ENCODE measurements at regions not wholly inside any gene's neighbourhood (a gene's known extent, or its start where the extent isn't known, plus 50 kb on each side); places are given as distances from the start of the nearest gene placed in this dataset.
"Not testable (repeated sequence)": the region's sequence is repeated elsewhere in the genome, so short reads cannot be mapped to it uniquely, and the experiment has no call there.

DNA sequence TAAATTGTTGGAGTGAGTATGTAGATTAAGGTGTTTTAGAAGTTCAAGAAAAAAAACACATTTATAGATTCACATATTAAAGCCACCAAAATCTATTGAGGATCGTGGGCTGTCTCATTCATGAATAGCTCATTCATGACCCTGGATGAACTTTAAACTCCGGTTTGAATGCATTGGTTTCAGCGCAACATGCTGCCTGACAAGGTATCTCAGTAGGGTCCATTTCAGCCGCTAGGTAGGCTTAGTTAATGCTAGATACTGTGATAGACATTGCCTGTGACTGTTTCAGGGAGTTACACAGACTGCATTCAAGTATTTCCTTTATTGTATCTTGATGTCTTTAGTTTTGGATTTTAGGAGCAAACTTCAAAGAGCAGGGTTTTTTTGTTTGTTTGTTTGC lies 140.5 kb upstream of the POGK start:
- DNase-seq (ENCODE audit: low spot score), result no peak

DNA sequence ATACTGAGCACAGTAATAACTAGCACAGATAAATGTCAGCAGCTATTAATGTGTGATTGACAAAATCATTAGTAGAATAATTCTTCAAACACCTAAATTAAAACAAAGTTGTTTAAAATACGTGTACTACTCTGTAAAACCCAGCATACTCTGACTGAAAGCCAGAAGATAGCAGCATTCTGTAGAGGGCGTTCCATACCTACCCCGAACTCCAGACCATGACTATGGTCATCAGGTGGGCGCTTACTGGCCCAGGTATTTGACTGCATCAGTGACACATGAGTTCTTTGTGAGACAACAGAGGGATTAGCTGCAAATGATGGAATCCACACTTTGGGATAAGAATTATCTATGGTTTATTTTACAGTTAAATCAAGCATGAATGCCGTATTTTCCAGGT lies 139.7 kb upstream of the POGK start:
- DNase-seq (ENCODE audit: low spot score), result no peak

DNA sequence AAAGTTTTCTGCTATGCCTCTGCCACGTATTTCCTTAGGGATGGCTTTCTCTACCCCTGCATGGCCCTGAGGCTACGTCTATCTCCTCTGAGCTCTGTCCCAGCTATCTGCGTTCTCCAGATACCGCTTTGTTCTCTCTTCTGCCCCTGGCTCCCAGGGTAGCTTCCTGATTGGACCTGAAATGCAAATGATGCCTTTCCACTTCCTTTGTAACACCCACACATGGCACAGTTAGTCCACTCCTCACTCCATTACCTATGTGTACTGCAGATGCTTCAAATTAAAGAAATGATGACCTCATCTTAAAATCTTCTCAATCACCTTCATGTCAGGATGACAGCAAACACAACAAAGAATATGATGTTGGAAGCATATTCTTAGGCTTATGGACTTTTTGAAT lies 138.6 kb upstream of the POGK start:
- DNase-seq (ENCODE audit: low spot score), result no peak

DNA sequence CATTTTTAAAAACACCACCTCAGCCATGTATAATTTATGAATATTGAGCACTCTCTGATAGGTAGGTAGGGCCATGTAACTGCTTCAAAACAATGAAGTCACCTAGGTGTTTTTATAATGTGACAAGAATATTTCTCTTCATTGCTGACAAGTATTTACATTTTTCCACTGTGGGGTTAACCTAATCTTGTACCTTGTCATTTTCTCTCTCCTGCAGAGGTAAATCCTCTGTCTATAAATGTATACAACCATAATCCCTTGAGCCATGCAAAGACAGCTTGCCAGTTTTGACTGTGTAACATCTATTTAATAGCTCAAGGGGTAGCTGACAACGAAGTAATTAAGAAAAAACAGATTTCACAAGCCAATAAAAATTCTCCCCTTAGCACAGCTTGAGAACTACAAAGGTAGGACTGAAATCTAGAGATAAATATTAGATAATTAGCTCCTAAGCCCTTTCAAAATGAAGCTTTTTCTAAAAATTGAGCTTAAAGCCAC lies 137.6 kb upstream of the POGK start:
- peak; percentile 58 for DNase-seq (ENCODE audit: low spot score)

DNA sequence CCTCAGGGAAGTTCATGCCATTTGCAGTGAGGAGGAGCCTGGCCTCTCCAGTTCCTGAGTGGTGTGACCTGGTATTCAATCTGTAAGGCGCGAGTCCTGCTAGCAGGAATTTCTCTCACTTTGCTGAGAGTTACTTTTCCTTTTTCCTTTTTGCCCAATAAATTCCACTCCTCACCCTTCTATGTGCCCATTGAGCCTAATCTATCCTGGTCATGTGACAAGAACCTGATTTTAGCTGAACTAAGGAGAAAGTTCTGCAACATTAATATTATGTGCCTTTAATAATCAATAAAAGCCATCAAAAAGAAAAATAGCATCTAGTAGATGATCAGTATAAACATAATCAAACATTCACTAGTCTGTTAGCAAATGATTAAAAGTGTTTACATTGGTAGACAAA lies 136.1 kb upstream of the POGK start:
- DNase-seq (ENCODE audit: low spot score), result no peak

DNA sequence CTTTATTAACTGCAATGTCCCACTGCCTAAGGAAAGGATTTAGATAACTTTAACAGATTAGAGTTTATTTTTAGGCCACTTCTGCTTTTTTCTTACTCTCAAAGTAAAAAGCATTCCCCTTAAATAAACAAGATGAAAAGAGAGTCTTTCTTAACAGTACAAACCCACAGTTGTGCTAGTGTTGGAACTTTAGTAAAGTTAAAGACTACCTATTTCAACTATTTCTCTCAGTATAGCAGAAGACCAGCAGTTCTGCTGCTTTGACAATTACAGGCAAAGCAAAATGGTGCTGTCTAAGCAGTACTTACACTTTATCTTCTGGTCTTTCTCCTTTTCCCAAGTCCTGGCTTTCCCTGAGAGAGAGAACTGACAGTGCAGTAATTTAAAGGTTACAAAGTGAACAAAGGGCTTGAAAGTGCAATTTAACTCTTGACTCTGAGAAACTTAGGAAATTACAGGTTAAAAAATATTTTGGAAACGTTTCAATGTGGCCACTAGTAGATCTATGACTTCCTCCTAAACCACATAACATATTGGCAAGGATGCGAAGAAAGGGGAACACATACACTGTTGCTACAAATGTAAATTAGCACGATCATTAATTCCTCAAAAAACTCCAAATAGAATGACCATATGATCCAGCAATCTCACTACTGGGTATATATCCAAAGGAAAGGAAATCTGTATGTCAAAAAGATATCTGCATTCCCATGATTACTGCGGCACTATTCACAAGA lies 135.4 kb upstream of the POGK start:
- DNase-seq (ENCODE audit: low spot score), result no peak

DNA sequence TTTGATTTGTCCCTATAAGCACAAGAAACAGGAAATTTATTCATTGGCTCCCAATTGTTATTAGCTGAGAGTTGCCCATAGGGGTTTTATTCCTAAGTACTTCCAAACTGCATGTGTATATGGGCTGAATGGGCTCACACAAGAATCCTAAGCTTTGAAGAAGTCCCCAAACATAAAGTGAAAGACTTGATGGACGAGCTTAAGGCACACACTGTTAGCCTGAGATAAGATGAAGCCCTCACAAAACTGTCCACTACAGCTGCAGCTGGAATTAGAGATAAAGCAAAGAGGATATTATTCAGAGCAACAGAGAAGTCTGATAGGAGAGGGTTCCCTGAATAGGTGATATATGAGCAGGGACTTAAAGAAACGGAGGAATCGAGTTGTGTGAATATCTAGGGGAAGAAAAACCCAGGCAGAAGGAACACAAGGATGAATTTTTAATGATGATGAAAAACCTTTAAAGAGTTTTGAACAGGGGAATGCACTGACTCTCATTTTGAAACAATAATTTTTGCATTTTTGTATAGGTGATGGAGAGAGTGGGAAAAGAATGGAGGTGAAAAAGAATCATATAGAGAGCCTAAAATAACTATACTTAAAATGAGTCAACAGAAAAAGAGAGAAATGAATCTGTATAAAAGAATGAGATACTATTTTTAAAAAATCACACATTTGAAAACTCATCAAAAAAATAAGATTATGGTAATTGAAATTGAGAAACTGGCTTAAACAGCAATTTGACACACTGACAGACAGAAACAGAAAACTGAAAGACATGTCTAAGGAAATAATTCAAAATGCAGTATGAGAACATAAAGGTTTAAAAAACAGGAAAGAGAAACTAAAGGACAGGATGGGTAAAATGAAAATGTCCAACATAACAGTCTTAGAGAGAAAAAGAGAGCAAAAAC lies 133.6 kb upstream of the POGK start:
- no peak for DNase-seq (ENCODE audit: low spot score)

DNA sequence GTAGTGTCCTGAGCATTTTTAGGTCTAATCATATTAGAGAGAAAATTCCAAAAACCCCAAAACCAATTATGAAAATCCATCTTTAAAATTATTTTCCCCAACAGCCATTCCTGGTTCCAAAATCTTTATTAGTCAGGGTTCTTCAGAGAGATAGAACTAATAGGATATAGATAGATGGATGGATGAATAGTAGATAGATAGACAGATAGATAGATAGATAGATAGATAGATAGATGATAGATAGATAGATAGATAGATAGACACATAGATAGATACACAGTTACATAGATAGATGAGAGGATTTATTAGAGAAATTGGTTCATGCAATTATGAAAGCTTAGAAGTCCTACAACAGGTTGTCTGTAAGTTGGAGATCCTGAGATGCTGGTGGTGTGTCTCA lies 122.7 kb upstream of the POGK start:
- DNase-seq (ENCODE audit: low spot score), result no peak

DNA sequence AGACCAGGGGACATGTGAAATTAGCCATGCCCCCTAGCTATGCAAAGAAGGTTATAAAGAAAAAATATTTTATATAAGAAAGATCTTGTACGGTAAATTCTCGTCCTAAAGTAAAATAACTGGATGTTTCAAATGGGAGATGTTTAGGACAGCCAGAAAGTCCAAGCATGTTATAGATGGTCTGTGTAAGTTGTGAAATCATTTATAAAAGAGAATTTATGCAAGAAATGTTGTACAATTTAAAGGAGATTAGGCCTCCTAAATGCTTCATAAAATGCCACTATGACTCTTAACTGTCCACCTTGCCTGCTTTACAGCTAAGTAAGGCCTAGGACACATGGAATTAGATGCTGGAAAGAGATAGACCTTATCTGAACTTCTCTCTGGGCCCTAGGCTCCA lies 118.1 kb upstream of the POGK start:
- DNase-seq (ENCODE audit: low spot score), result no peak

DNA sequence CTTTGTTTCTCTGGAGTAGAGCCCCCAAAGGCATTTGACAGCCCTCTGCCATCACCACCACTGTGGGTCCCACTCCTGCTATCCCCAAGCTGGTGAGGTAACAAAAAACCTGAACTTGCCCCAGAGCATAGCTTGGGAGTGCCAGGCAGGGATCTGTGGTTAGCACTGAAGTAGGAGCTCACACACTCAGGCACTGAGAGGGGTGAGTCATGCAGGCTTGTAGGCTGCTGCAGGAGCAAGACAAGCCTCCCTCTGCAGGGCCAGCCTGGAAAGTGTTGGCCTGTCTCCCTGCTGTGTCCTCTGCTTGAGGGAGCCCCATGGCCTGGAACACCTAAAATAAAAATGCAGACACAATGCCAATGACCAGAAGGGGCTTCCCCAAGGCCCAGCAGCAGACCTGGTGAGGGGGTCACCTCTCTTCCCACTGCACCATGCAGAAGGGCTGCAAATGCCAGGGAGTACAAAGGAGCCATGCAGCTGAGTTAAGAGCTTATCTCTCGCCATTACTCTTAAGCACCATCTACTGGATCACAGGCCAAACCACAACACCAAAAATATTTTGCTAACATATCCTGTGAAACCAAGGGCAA lies 108.9 kb upstream of the POGK start:
- no peak for DNase-seq (ENCODE audit: low spot score)

DNA sequence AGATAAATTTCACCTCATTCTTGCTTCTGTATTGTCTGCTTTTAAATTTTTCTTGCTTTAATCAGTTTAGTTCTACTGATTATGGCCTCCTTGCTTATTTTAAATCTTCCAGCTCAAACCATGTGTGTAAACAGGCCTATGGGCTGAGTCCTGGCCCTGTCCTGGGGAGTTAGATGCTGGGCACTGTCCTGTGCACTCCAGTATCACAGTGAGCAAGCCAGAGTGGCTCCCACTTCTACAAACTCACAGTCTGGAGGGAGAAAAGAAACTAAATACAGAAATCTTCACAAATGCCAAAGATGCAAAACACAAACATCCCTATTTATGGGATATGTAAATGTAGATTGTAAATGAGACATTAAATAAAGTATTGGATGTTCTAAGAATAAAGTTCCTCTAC lies 101.1 kb upstream of the POGK start:
- DNase-seq (ENCODE audit: low spot score), result no peak

DNA sequence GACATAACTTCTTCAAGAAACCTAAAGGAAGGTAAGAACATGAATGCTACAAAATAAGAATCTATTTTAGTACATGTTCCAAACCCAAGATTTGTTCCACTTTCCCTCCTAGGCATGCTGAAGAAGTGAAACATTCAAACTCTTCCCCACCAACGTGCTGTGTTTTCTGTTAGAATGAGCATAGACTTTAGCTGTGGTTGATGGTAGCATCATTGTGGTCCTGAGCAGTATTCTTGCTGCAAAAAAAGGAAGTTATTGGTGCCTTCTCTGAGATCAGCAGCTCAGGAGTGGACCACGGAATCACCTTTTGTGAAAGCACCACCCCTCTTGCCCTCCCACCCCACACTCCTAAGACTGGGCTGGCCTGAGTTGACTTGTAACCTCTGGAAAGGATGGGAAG lies 100.4 kb upstream of the POGK start:
- no peak for DNase-seq (ENCODE audit: low spot score)

DNA sequence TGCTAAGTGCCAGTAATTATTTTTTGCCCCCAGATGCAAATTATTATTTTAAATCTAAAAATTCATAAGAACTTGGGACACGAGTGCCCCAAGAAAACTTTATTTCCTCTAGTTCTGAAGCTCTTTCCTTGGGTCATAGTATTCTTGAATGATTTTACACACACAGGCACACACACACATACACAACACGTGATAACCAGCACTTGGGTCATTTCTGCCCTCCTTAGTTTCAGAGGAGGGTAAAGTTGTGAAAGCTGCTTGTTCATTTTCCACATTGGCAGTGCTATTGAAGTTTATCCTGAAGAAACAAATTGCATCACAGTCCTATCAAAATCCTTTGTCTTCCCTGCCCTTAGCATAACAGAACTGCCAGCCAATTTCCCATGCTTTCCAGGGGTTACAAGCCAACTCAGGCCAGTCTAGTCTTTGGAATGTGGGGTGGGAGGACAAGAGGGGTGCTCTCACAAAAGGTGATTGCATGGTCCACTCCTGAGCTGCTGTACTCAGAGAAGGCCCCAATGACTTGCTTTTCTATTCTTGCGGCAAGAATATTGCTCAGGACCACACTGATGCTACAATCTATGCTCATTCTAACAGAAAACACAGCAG lies 98.5 kb upstream of the POGK start:
- DNase-seq (ENCODE audit: low spot score), result no peak

DNA sequence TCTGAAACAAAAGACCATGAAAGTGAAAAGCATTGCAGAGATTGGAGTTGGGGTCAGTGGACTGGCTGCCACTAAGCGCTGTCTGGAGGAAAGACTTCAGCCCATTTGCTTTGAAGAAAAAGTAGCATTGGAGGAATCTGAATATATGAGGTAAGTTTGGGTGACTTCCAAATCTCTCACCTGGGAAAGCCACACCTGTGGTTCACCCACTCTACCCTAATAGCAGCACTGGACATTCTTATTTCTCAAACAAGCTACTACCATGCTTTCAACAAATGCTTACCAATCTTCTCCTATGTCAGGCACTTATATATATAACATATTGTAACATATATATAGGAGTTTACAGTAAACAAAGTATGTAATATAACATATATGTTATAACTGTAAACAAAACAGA lies 76.0 kb upstream of the POGK start:
- no peak for DNase-seq (ENCODE audit: low spot score)

DNA sequence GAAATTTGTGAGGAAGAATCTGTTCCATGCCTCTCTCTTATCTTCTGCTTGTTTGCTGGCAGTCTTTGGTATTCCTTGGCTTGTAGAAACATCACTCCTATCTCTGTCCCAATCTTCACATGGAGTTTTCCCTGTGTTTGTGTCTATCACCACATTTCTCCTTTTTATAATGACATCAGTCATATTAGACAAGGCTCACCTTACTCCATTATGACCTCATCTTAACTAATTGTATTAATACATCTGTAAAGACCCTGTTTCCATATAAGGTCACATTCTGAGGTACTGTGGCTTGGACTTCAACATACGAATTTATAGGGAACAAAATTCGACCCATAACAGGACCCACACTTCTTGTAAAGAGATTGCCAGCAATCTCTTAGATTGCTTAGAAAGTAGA lies 72.3 kb upstream of the POGK start:
- no peak for DNase-seq (ENCODE audit: low spot score)

DNA sequence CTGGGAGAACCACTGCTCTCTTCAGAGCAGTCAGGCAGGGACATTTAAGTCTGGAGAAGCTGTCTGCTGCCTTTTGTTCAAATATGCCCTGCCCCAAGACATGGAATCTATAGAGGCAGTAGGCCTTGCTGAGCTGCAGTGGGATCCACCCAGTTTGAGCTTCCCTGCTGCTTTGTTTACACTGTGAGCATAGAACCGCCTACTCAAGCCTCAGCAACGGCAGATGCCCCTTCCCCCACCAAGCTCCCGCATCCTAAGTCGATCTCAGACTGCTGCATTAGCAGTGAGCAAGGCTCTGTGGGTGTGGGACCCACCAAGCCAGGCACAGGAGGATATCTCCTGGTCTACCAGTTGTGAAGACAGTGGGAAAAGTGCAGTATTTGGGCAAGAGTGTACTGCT lies 54.6 kb upstream of the POGK start:
- not testable (repeated sequence) for DNase-seq (ENCODE audit: low spot score)

DNA sequence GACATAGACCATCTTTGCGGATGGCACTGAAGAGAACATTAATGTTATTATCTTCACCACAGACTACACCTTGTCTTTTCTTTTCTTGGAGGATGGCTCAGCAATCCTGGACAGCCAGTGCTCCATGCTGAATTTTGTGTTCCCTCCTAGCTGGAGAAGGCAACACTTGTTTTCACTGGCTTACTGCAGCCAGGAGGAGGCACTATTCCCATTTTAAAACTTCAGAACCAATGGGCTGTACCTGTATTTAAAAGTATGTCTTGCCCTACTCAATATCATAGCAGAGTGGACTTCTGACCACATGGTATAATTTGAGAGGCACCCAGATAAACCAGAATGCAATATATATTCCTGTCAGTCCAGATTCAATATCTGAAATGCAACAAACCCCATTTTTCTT lies 53.3 kb upstream of the POGK start:
- DNase-seq (ENCODE audit: low spot score), result no peak

DNA sequence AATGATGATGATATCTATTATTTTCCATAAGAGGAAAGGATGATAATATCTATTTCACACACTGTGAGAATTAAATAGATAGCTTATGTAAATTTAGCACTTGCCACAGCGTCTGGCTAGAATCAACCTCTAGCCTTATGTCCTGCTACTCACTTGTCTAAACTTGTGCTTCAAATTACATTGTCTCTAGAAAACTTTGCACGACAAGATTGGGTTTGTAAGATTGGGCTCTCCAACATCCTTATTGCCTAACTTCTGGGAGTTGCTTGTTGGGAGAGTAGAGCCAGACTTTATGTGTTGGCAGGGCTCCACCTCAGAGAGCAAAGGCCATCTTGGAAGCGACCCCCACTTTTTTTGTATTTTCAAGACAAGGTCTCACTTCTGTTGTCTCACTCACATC lies 50.0 kb upstream of the POGK start:
- no peak for DNase-seq (ENCODE audit: low spot score)

Measured in D341Med (cell line).